ENCODE measurements at regions not wholly inside any gene's neighbourhood (a gene's known extent, or its start where the extent isn't known, plus 50 kb on each side); places are given as distances from the start of the nearest gene placed in this dataset.

DNA sequence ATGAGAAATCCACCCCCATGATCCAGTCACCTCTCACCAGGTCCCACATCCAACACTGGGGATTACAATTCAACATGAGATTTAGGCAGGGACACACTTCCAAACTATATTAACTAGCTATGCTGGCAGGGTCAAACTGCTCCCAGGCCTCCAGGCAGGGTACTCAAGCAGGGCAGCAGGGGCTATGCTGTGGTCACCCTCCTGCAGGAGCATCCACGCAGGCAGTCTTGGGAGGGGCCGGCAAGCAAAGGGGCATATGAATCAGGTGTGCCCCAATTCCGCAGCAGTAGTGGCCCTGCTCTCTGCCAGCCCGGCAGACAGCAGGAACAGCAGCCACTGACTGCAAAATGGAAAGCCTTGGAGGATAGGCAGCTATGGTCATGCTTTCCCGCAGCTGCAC, 74.6 kb upstream of the PRDX4 start:
- Histone ChIP-seq H3K4me2 (replicated peaks; ENCODE audit: low read depth, low read length, poor library complexity, severe bottlenecking) (no peak overlapping the region), H3K4me3 (ENCODE audit: control extremely low read depth in 1 of 5, extremely low read depth in 1 of 5, insufficient read depth in 1 of 5, low read depth in 2 of 5, low read length in 4 of 5) (no peak overlapping the region), H3K27me3 (replicated peaks in 1 of 4; ENCODE audit: control extremely low read depth in 1 of 4, control insufficient read depth in 3 of 4, insufficient read depth in 4 of 4, low read length in 3 of 4) (no peaks in the 10 kb centered on the region), H3K36me3 (replicated peaks in 1 of 2; ENCODE audit: control extremely low read depth in 1 of 2, control insufficient read depth in 1 of 2, extremely low read depth in 1 of 2, insufficient read depth in 2 of 2, low read length in 1 of 2) (no peaks in the 10 kb centered on the region), H3K4me1 (ENCODE audit: control insufficient read depth in 2 of 2, insufficient read depth in 2 of 2, low read length in 2 of 2) (no peaks in the 10 kb centered on the region), H4K20me1 (ENCODE audit: control insufficient read depth, insufficient read depth, low read length, poor library complexity, severe bottlenecking) (no peaks in the 10 kb centered on the region), H3K9me3 (ENCODE audit: control extremely low read depth in 1 of 3, control insufficient read depth in 2 of 3, insufficient read depth in 1 of 3, low read length in 2 of 3) (no peaks in the 10 kb centered on the region), H3K9ac (ENCODE audit: low read length) (no peak overlapping the region), H2AFZ (ENCODE audit: insufficient read depth, low read depth, low read length, poor library complexity, severe bottlenecking) (no peak overlapping the region), H3K27ac (ENCODE audit: low read length in 2 of 2) (no peak overlapping the region), H3K79me2 (ENCODE audit: control insufficient read depth, insufficient read depth, low read length) (no peaks in the 10 kb centered on the region)
- DNase-seq (no peak), ATAC-seq (ENCODE audit: low read depth) (no peak)
- intact Hi-C loops (cut with micrococcal nuclease) = no loop called here
- H3K9me3 Mint-ChIP-seq (ENCODE audit: insufficient read depth) = no peaks in the 10 kb centered on the region
- H3K4me1 Mint-ChIP-seq = no peaks in the 10 kb centered on the region
- peaks cover 3% of the 10 kb centered on the region for H3K27me3 Mint-ChIP-seq
- H3K4me3 Mint-ChIP-seq = no peak overlapping the region
- no peak for TF ChIP-seq EZH2 (IDR thresholded peaks at IDR 0.05; ENCODE audit: borderline replicate concordance, insufficient read depth, low read depth, low read length, poor library complexity, severe bottlenecking)
- no peak for TF ChIP-seq CTCF (IDR thresholded peaks at IDR 0.05)
- WGBS (ENCODE audit: insufficient coverage) = 95% methylated on average over 4 of the region's 5 CpGs
- CTCF ChIA-PET = no interaction called here
- POLR2A ChIA-PET = no interaction called here
- H3K27ac Mint-ChIP-seq = no peak overlapping the region

GRCh38 chrX:23598575-23598974, 68.7 kb upstream of the PRDX4 start:
- intact Hi-C loops (cut with micrococcal nuclease) = no loop called here
- no peaks in the 10 kb centered on the region for H3K9me3 Mint-ChIP-seq (ENCODE audit: insufficient read depth)
- CTCF ChIA-PET = no interaction called here

More at GRCh38 chrX:23598575-23598974, 68.7 kb upstream of the PRDX4 start:
- Histone ChIP-seq H3K36me3 (replicated peaks in 1 of 2; ENCODE audit: control extremely low read depth in 1 of 2, control insufficient read depth in 1 of 2, extremely low read depth in 1 of 2, insufficient read depth in 2 of 2, low read length in 1 of 2) (no peaks in the 10 kb centered on the region), H3K27ac (ENCODE audit: low read length in 2 of 2) (no peak overlapping the region), H2AFZ (ENCODE audit: insufficient read depth, low read depth, low read length, poor library complexity, severe bottlenecking) (no peak overlapping the region), H3K4me2 (replicated peaks; ENCODE audit: low read depth, low read length, poor library complexity, severe bottlenecking) (no peak overlapping the region), H4K20me1 (ENCODE audit: control insufficient read depth, insufficient read depth, low read length, poor library complexity, severe bottlenecking) (no peaks in the 10 kb centered on the region), H3K27me3 (replicated peaks in 1 of 4; ENCODE audit: control extremely low read depth in 1 of 4, control insufficient read depth in 3 of 4, insufficient read depth in 4 of 4, low read length in 3 of 4) (no peaks in the 10 kb centered on the region), H3K9me3 (ENCODE audit: control extremely low read depth in 1 of 3, control insufficient read depth in 2 of 3, insufficient read depth in 1 of 3, low read length in 2 of 3) (no peaks in the 10 kb centered on the region), H3K4me3 (ENCODE audit: control extremely low read depth in 1 of 5, extremely low read depth in 1 of 5, insufficient read depth in 1 of 5, low read depth in 2 of 5, low read length in 4 of 5) (no peak overlapping the region), H3K79me2 (ENCODE audit: control insufficient read depth, insufficient read depth, low read length) (no peaks in the 10 kb centered on the region), H3K9ac (ENCODE audit: low read length) (no peak overlapping the region), H3K4me1 (ENCODE audit: control insufficient read depth in 2 of 2, insufficient read depth in 2 of 2, low read length in 2 of 2) (peaks cover 0 to 8% of the 10 kb centered on the region in 2 donors)
- Mint-ChIP-seq H3K4me3 (no peak overlapping the region), H3K4me1 (peaks cover 6% of the 10 kb centered on the region), H3K27me3 (no peaks in the 10 kb centered on the region), H3K27ac (no peak overlapping the region)
- DNase-seq = no peak
- POLR2A ChIA-PET = no interaction called here
- WGBS (ENCODE audit: insufficient coverage) = no CpG with 5 or more reads among the region's 5 CpGs
- TF ChIP-seq EZH2 (IDR thresholded peaks at IDR 0.05; ENCODE audit: borderline replicate concordance, insufficient read depth, low read depth, low read length, poor library complexity, severe bottlenecking) (no peak), CTCF (IDR thresholded peaks at IDR 0.05) (no peak)
- ATAC-seq (ENCODE audit: low read depth) = no peak
